ENCODE measurements at regions not wholly inside any gene's neighbourhood (a gene's known extent, or its start where the extent isn't known, plus 50 kb on each side); places are given as distances from the start of the nearest gene placed in this dataset.
A peak's percentile ranks its signal among the peaks of the same experiment; 100 is the strongest.

- TF ChIP-seq USF2 (IDR thresholded peaks at IDR 0.05; ENCODE audit: borderline replicate concordance, low read depth, low read length) (no peak), MAX (IDR thresholded peaks at IDR 0.05; ENCODE audit: low read depth) (no peak), RFX5 (IDR thresholded peaks at IDR 0.05; ENCODE audit: low read length) (no peak), EZH2phosphoT487 (IDR thresholded peaks at IDR 0.05; ENCODE audit: borderline replicate concordance, low read depth) (no peak), SIN3A (IDR thresholded peaks at IDR 0.05; ENCODE audit: borderline replicate concordance, low read depth, low read length) (no peak), CTCF (IDR thresholded peaks at IDR 0.05) (no peak), FOXJ3 (CRISPR knock-in tag; IDR thresholded peaks at IDR 0.05) (no peak), POLR2AphosphoS5 (IDR thresholded peaks at IDR 0.05; ENCODE audit: low read depth, low read length) (no peak), YY1 (IDR thresholded peaks at IDR 0.05; ENCODE audit: low read depth) (no peak), ZBTB33 (IDR thresholded peaks at IDR 0.05; ENCODE audit: borderline replicate concordance, low read depth) (no peak)
Observed at GRCh38 chr1:219837994-219838294, 90.4 kb downstream of the SLC30A10 start (continued).

- DNase-seq, result peak; percentile 56
- TF ChIP-seq RCOR1 (IDR thresholded peaks at IDR 0.05; ENCODE audit: low read length) (peak; percentile 48; the same call in 1 of the 2 replicates), TEAD4 (IDR thresholded peaks at IDR 0.05; ENCODE audit: borderline replicate concordance, insufficient read depth) (no peak), FOXM1 (IDR thresholded peaks at IDR 0.05; ENCODE audit: low read depth) (no peak), NFIC (IDR thresholded peaks at IDR 0.05; ENCODE audit: borderline replicate concordance) (no peak), RXRA (IDR thresholded peaks at IDR 0.05; ENCODE audit: borderline replicate concordance, low read depth) (no peak), TCF12 (IDR thresholded peaks at IDR 0.05) (no peak), NRF1 (IDR thresholded peaks at IDR 0.05; ENCODE audit: low read depth, low read length) (no peak), REST (IDR thresholded peaks at IDR 0.05; ENCODE audit: low read depth, low read length) (no peak), EP300 (IDR thresholded peaks at IDR 0.05; ENCODE audit: borderline replicate concordance in 1 of 2, low read depth in 1 of 2, low read length in 1 of 2) (no peak), GATA2 (CRISPR knock-in tag; IDR thresholded peaks at IDR 0.05) (no peak), RAD21 (IDR thresholded peaks at IDR 0.05; ENCODE audit: low read length) (peak; percentile 90), SMC3 (IDR thresholded peaks at IDR 0.05; ENCODE audit: low read depth, low read length) (peak; percentile 52), JUND (IDR thresholded peaks at IDR 0.05) (no peak), GABPA (IDR thresholded peaks at IDR 0.05; ENCODE audit: low read depth) (no peak)
Observed at GRCh38 chr1:219837274-219837993, 90.9 kb downstream of the SLC30A10 start.

More at GRCh38 chr1:219837274-219837993, 90.9 kb downstream of the SLC30A10 start:
- H3F3A ChIP-seq (replicated peaks; ENCODE audit: insufficient read depth), result no peaks in the 10 kb centered on the region
- H3K9me3 ChIP-seq, result no peaks in the 10 kb centered on the region
- WGBS (ENCODE audit: low lambda C conversion rate), result 42% methylated on average over 7 of the region's 7 CpGs
- no peaks in the 10 kb centered on the region for H4K20me1 ChIP-seq (ENCODE audit: insufficient read depth)
- H3K27me3 ChIP-seq (ENCODE audit: insufficient read depth), result no peaks in the 10 kb centered on the region; the same call in 1 of the 2 replicates
- POLR2A ChIA-PET, result no interaction called here
- H3K9ac ChIP-seq, result no peak overlapping the region
- no peaks in the 10 kb centered on the region for H3K36me3 ChIP-seq (replicated peaks in 1 of 2; ENCODE audit: control insufficient read depth in 1 of 2, insufficient read depth in 2 of 2, low read length in 1 of 2)
- CTCF ChIA-PET, result interaction anchor here (1.0 to 1.5 kb wide), 3 partner anchors 8 to 19 kb away, joined by 3 to 4 read pairs (median 3); no protein-coding TSS in a partner anchor
- H2AFZ ChIP-seq (ENCODE audit: low read depth), result no peak overlapping the region
- H3K4me1 ChIP-seq (ENCODE audit: control insufficient read depth in 1 of 2, insufficient read depth in 2 of 2, low read depth in 1 of 2, low read length in 1 of 2), result no peaks in the 10 kb centered on the region; a peak in 1 of 4 replicates
- no peaks in the 10 kb centered on the region for H3K9me2 ChIP-seq
- H3K4me3 ChIP-seq (ENCODE audit: low read depth in 2 of 2, low read length in 1 of 2), result no peak overlapping the region
- no peaks in the 10 kb centered on the region for H3K79me2 ChIP-seq (ENCODE audit: insufficient read depth)
- H3K27ac ChIP-seq (ENCODE audit: low read depth in 2 of 2, low read length in 1 of 2), result no peak overlapping the region
- no peak overlapping the region for H3K4me2 ChIP-seq

Data from SK-N-SH (cell line).